ENCODE measurements at regions not wholly inside any gene's neighbourhood (a gene's known extent, or its start where the extent isn't known, plus 50 kb on each side); places are given as distances from the start of the nearest gene placed in this dataset.

DNA sequence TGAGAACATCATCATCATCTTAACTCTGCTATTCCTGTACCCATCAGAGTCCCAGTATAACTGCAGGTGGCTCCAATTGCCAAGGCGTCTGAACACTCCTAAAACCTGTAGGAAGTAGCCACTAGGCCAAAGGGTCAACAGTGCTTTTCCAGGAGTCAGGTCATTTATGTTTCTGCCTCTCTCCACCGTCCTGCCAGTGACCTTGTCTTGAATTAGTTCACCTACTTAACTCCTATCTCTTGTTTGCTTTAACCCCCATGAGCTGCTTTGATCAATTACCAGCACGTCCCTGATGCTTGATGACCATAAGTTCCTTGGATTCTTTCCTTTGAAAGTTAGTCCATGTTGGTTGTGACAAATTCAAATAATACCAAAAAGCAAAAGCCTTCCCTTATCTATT is 169.8 kb upstream of the ANKRD28 start:
- TF ChIP-seq, protein P1, sequence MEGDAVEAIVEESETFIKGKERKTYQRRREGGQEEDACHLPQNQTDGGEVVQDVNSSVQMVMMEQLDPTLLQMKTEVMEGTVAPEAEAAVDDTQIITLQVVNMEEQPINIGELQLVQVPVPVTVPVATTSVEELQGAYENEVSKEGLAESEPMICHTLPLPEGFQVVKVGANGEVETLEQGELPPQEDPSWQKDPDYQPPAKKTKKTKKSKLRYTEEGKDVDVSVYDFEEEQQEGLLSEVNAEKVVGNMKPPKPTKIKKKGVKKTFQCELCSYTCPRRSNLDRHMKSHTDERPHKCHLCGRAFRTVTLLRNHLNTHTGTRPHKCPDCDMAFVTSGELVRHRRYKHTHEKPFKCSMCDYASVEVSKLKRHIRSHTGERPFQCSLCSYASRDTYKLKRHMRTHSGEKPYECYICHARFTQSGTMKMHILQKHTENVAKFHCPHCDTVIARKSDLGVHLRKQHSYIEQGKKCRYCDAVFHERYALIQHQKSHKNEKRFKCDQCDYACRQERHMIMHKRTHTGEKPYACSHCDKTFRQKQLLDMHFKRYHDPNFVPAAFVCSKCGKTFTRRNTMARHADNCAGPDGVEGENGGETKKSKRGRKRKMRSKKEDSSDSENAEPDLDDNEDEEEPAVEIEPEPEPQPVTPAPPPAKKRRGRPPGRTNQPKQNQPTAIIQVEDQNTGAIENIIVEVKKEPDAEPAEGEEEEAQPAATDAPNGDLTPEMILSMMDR (IDR thresholded peaks at IDR 0.05): no peak
- TF ChIP-seq POLR2A (IDR thresholded peaks at IDR 0.05): no peak
